PC-3 (cell line): ENCODE measurements at regions not wholly inside any gene's neighbourhood (a gene's known extent, or its start where the extent isn't known, plus 50 kb on each side); places are given as distances from the start of the nearest gene placed in this dataset.

ENCODE experiments used
- ATAC-seq: fragments of 200-7000 bp; cut with Tn5 transposase; 2 replicates; pipeline ENCODE4 v1.9.1; 2020; ENCODE audit warnings: mild to moderate bottlenecking, moderate library complexity
- BruUV-seq: library from RNA; stranded (reverse); fragments of 400-500 nt; replicated peaks from 2 replicates; lab custom pipeline; 2021; lab: Mats Ljungman, UMichigan
- CTCF ChIA-PET: fragments of 300-600 bp; sonication (Branson Sonifier 250); formaldehyde crosslinking; loops from one replicate; lab custom pipeline; 2022; ENCODE audit warnings: antibody characterized with exemption; lab: Charles Lee
- POLR2A ChIA-PET: fragments of 300-600 bp; sonication (Branson Sonifier 250); formaldehyde crosslinking; loops from one replicate; lab custom pipeline; 2022; ENCODE audit warnings: antibody characterized with exemption; ENCODE audit not compliant: unreplicated experiment; lab: Charles Lee
- DNase-seq: peaks from one replicate; pipeline ENCODE4 v3.0.0-alpha.2; 2015
- H2AFZ ChIP-seq: fragments of 300-600 bp; sonication (generic); 2 replicates; pipeline ENCODE4 v1.6.0; 2016; ENCODE audit warnings: antibody characterized with exemption, low read length
- H3F3A ChIP-seq: fragments of 300-600 bp; sonication (generic); one replicate; pipeline ENCODE4 v1.6.0; 2017; ENCODE audit warnings: antibody characterized with exemption, low read length, control low read depth, mild to moderate bottlenecking; ENCODE audit not compliant: unreplicated experiment
- H3K27ac ChIP-seq: fragments of 300-600 bp; sonication (generic); 2 replicates; pipeline ENCODE4 v1.5.1; 2016; ENCODE audit warnings: mild to moderate bottlenecking, low read length
- H3K27me3 ChIP-seq: fragments of 300-600 bp; sonication (generic); 2 replicates; pipeline ENCODE4 v1.6.1; 2016; ENCODE audit warnings: low read length, mixed read lengths
- H3K36me3 ChIP-seq: fragments of 300-600 bp; sonication (generic); 2 replicates; pipeline ENCODE4 v1.6.1; 2016; ENCODE audit warnings: low read depth, mixed run types, low read length, mixed read lengths
- H3K4me1 ChIP-seq: fragments of 300-600 bp; sonication (generic); 2 replicates; pipeline ENCODE4 v1.5.1; 2016; ENCODE audit warnings: low read length; ENCODE audit not compliant: insufficient read depth
- H3K4me2 ChIP-seq: fragments of 300-600 bp; sonication (generic); 2 replicates; pipeline ENCODE4 v1.6.0; 2016; ENCODE audit warnings: low read length
- H3K4me3 ChIP-seq: fragments of 300-600 bp; sonication (generic); 2 replicates; pipeline ENCODE4 v1.5.1; 2016; ENCODE audit warnings: mild to moderate bottlenecking, low read length, mixed read lengths
- H3K79me2 ChIP-seq: fragments of 300-600 bp; sonication (generic); 2 replicates; pipeline ENCODE4 v1.6.1; 2017; ENCODE audit warnings: low read length, mixed read lengths
- H3K9ac ChIP-seq: fragments of 300-600 bp; sonication (generic); 2 replicates; pipeline ENCODE4 v1.6.0; 2016; ENCODE audit warnings: mild to moderate bottlenecking, low read length
- H3K9me2 ChIP-seq: fragments of 300-600 bp; sonication (generic); replicated peaks from 2 replicates; pipeline ENCODE4 v1.6.1; 2016; ENCODE audit warnings: mixed run types, low read length, mixed read lengths
- H3K9me3 ChIP-seq: fragments of 300-600 bp; sonication (generic); 2 replicates; pipeline ENCODE4 v1.6.1; 2016; ENCODE audit warnings: low read length, mixed read lengths
- H4K20me1 ChIP-seq: fragments of 300-600 bp; sonication (generic); 2 replicates; pipeline ENCODE4 v1.6.1; 2016; ENCODE audit warnings: low read length, mixed read lengths
- EZH2 ChIP-seq: fragments of 300-600 bp; sonication (generic); IDR thresholded peaks from one replicate; pipeline ENCODE4 v1.6.1; 2017; ENCODE audit warnings: antibody characterized with exemption, mild to moderate bottlenecking, low read length; ENCODE audit not compliant: unreplicated experiment
- EZH2phosphoT487 ChIP-seq: fragments of 300-600 bp; sonication (generic); IDR thresholded peaks from 2 replicates; pipeline ENCODE4 v1.6.1; 2018; ENCODE audit warnings: mild to moderate bottlenecking, antibody characterized with exemption, low read length, borderline replicate concordance
- intact Hi-C: fragments of 100-400 bp; cut with micrococcal nuclease; formaldehyde crosslinking; loops from 2 replicates; pipeline ENCODE4 v1.9.0; 2023
- TF ChIP-seq, protein P1 (sequence below): fragments of 300-600 bp; sonication (generic); conservative IDR thresholded peaks from 2 replicates; pipeline ENCODE4 v1.5.1; 2017; ENCODE audit warnings: antibody characterized with exemption, low read depth, mild to moderate bottlenecking, low read length

DNA sequence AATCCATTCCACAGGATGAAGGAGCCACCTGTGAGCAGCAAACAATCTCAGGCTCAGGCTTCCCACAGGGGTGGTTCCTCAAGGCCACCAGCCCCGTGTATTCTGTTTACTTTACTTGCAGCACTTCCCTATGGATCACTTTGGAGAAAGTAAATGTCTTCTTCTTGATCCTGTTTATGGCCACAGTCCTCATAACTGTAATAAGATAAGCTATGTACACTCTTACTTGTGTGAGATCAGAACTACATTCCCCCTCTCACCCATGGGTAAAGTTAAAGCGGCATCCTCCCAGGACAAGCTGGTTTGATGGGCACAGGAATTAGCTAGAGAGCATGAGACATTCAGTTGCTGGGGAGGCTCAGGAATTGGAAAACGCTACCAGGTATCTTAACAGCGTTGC lies 86.1 kb downstream of the TMEM215 start:
- no peaks in the 10 kb centered on the region for H3K4me1 ChIP-seq

DNA sequence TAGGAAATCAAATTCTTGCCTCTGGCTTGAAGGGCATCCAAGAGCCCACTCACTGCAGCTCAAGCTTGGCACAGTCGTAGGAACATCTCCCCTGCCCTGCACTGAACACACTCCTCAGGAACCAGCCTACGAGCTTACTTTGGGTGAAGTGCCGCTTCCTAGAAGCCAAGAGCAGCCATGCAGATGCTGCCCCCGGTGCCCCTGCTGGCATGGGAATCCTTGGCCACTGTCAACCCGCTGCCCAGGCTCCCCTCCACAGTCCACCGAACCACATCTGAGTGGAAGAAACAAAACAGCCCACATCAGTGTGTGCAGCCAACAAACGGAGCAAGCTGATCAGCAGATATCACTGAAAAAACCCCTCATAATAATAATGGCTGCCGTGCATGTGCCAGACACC lies 89.8 kb downstream of the TMEM215 start:
- TF ChIP-seq, protein P1, sequence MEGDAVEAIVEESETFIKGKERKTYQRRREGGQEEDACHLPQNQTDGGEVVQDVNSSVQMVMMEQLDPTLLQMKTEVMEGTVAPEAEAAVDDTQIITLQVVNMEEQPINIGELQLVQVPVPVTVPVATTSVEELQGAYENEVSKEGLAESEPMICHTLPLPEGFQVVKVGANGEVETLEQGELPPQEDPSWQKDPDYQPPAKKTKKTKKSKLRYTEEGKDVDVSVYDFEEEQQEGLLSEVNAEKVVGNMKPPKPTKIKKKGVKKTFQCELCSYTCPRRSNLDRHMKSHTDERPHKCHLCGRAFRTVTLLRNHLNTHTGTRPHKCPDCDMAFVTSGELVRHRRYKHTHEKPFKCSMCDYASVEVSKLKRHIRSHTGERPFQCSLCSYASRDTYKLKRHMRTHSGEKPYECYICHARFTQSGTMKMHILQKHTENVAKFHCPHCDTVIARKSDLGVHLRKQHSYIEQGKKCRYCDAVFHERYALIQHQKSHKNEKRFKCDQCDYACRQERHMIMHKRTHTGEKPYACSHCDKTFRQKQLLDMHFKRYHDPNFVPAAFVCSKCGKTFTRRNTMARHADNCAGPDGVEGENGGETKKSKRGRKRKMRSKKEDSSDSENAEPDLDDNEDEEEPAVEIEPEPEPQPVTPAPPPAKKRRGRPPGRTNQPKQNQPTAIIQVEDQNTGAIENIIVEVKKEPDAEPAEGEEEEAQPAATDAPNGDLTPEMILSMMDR: no peak
- TF ChIP-seq EZH2 (no peak), EZH2phosphoT487 (no peak)
- no peak for ATAC-seq
- H3K4me3 ChIP-seq: no peak overlapping the region
- H3K4me2 ChIP-seq: no peak overlapping the region
- no peaks in the 10 kb centered on the region for H4K20me1 ChIP-seq
- intact Hi-C loops: no loop called here
- no peaks in the 10 kb centered on the region for H3K9me2 ChIP-seq
- BruUV-seq: no TSS peak
- no peak overlapping the region for H2AFZ ChIP-seq
- H3K27me3 ChIP-seq: peaks cover 10% of the 10 kb centered on the region; the same call in 1 of the 2 replicates
- H3F3A ChIP-seq: no peaks in the 10 kb centered on the region
- no peaks in the 10 kb centered on the region for H3K9me3 ChIP-seq
- no peak overlapping the region for H3K27ac ChIP-seq
- H3K79me2 ChIP-seq: no peaks in the 10 kb centered on the region
- H3K9ac ChIP-seq: no peak overlapping the region
- H3K36me3 ChIP-seq: no peaks in the 10 kb centered on the region
- CTCF ChIA-PET: no interaction called here
- POLR2A ChIA-PET: no interaction called here
- DNase-seq: no peak
- H3K4me1 ChIP-seq: no peaks in the 10 kb centered on the region

More for the DNA sequence above, 86.1 kb downstream of the TMEM215 start:
- no peaks in the 10 kb centered on the region for H3K36me3 ChIP-seq
- H3K9me3 ChIP-seq: no peaks in the 10 kb centered on the region
- H4K20me1 ChIP-seq: no peaks in the 10 kb centered on the region
- no TSS peak for BruUV-seq
- H3K27me3 ChIP-seq: peaks cover 13% of the 10 kb centered on the region; the same call in 1 of the 2 replicates
- ATAC-seq (no peak), DNase-seq (no peak)
- no peak overlapping the region for H3K27ac ChIP-seq
- no peaks in the 10 kb centered on the region for H3K9me2 ChIP-seq
- no peak overlapping the region for H3K4me2 ChIP-seq
- no peak overlapping the region for H3K4me3 ChIP-seq
- no peak overlapping the region for H2AFZ ChIP-seq
- H3F3A ChIP-seq: no peaks in the 10 kb centered on the region
- TF ChIP-seq EZH2phosphoT487 (no peak), EZH2 (no peak)
- TF ChIP-seq, protein P1: no peak
- intact Hi-C loops: no loop called here
- H3K9ac ChIP-seq: no peak overlapping the region
- H3K79me2 ChIP-seq: no peaks in the 10 kb centered on the region
- POLR2A ChIA-PET: no interaction called here
- CTCF ChIA-PET: no interaction called here

DNA sequence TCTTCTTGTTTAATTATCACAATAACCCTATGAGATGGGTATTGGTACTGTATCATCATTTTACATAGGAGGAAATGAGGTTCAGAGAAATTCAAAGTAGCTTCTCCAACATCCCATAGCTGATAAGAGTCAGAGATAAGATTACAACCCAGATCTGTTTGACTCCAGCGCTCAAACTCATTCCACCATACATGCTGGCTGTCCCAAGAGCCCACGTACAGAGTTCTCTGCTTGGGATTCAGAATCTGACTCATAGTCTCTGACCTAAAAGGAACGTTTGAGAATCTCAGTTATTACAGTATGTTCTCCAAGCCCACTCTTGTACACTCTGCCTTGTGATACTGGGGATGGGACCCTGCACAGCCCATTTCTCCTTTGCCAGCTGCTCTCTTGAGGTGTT lies 90.2 kb downstream of the TMEM215 start:
- Histone ChIP-seq H3K9me2 (no peaks in the 10 kb centered on the region), H4K20me1 (no peaks in the 10 kb centered on the region), H3K79me2 (no peaks in the 10 kb centered on the region), H3K36me3 (no peaks in the 10 kb centered on the region), H3K27ac (no peak overlapping the region), H3K9ac (no peak overlapping the region), H3K27me3 (peaks cover 10% of the 10 kb centered on the region; the same call in 1 of the 2 replicates), H2AFZ (no peak overlapping the region), H3K9me3 (no peaks in the 10 kb centered on the region), H3K4me3 (no peak overlapping the region), H3K4me2 (no peak overlapping the region), H3K4me1 (no peaks in the 10 kb centered on the region), H3F3A (no peaks in the 10 kb centered on the region)
- TF ChIP-seq EZH2 (no peak), EZH2phosphoT487 (no peak)
- TF ChIP-seq, protein P1: no peak
- POLR2A ChIA-PET: no interaction called here
- no peak for DNase-seq
- CTCF ChIA-PET: no interaction called here
- no TSS peak for BruUV-seq
- intact Hi-C loops: no loop called here
- no peak for ATAC-seq
